Left lung (tissue), 4 donors: ENCODE measurements at regions not wholly inside any gene's neighbourhood (a gene's known extent, or its start where the extent isn't known, plus 50 kb on each side); places are given as distances from the start of the nearest gene placed in this dataset.
A peak's percentile ranks its signal among the peaks of the same experiment; 100 is the strongest.

Source experiments
- ATAC-seq: fragments of 200-7000 bp; cut with Tn5 transposase; one replicate; pipeline ENCODE4 v1.9.1; 2020; ENCODE audit warnings: moderate library complexity
- DNase-seq, 4 donors: peaks; one replicate each; pipeline ENCODE4 v3.0.0-alpha.2; 2013 to 2020
- H3K27ac ChIP-seq, 2 donors: fragments of 200-600 bp; sonication (generic) in 1 of 2; one replicate each; pipeline versions ENCODE4 v1.5.0 to v1.8.0; 2020 to 2021
- H3K27me3 ChIP-seq, 2 donors: fragments of 200-600 bp; sonication (generic) in 1 of 2; one replicate each; pipeline versions ENCODE4 v1.5.0 to v1.8.0; 2020 to 2021
- H3K36me3 ChIP-seq, 2 donors: fragments of 200-600 bp; sonication (generic) in 1 of 2; one replicate each; pipeline versions ENCODE4 v1.5.0 to v1.8.0; 2020 to 2021
- H3K4me1 ChIP-seq, 2 donors: fragments of 200-600 bp; one replicate each; pipeline ENCODE4 v1.8.0; 2021
- H3K4me3 ChIP-seq, 2 donors: fragments of 200-600 bp; sonication (generic) in 1 of 2; one replicate each; pipeline versions ENCODE4 v1.5.0 to v1.8.0; 2020 to 2021; ENCODE audit warnings: mild to moderate bottlenecking in 1 of 2
- H3K9me3 ChIP-seq, 2 donors: fragments of 200-600 bp; sonication (generic) in 1 of 2; one replicate each; pipeline versions ENCODE4 v1.5.0 to v1.8.0; 2020 to 2021
- CTCF ChIP-seq, 2 donors: fragments of 200-600 bp; sonication (generic) in 1 of 2; IDR thresholded peaks; one replicate each; pipeline versions ENCODE4 v1.5.0 to v1.8.0; 2021; ENCODE audit warnings: antibody characterized with exemption in 2 of 2
- intact Hi-C, 2 donors: fragments of 100-400 bp; cut with DNase I; formaldehyde crosslinking; loops; one replicate each; pipeline versions ENCODE4 v1.11.2 to v1.14.2; 2022
- donor health status: DM: no; HTN: yes; CAD: no.
- donor health status: DM: no; HTN: no; CAD: no.

GRCh38 chr6:65927141-65927540, 220.1 kb upstream of the EYS start:
- no peak for TF ChIP-seq CTCF (IDR thresholded peaks at IDR 0.05)
- H3K27me3 ChIP-seq = no peaks in the 10 kb centered on the region
- no peaks in the 10 kb centered on the region for H3K36me3 ChIP-seq
- ATAC-seq = no peak
- peak in 1 of 4 donors; percentile 28 for DNase-seq
- no peaks in the 10 kb centered on the region for H3K4me1 ChIP-seq
- intact Hi-C loops = no loop called here
- H3K27ac ChIP-seq = no peak overlapping the region
- H3K4me3 ChIP-seq = no peak overlapping the region
- peaks cover 0 to 14% of the 10 kb centered on the region in 2 donors for H3K9me3 ChIP-seq

GRCh38 chr6:65924411-65924810, 217.4 kb upstream of the EYS start:
- ATAC-seq (no peak), DNase-seq (no peak)
- H3K4me3 ChIP-seq = no peak overlapping the region
- no peaks in the 10 kb centered on the region for H3K4me1 ChIP-seq
- H3K27me3 ChIP-seq = no peaks in the 10 kb centered on the region
- TF ChIP-seq CTCF (IDR thresholded peaks at IDR 0.05) = no peak
- intact Hi-C loops = no loop called here
- no peaks in the 10 kb centered on the region for H3K36me3 ChIP-seq
- no peak overlapping the region for H3K27ac ChIP-seq
- peaks cover 0 to 3% of the 10 kb centered on the region in 2 donors for H3K9me3 ChIP-seq

- Histone ChIP-seq H3K27ac (no peak overlapping the region), H3K36me3 (no peaks in the 10 kb centered on the region), H3K4me1 (no peaks in the 10 kb centered on the region), H3K27me3 (no peaks in the 10 kb centered on the region), H3K9me3 (peaks cover 0 to 3% of the 10 kb centered on the region in 2 donors), H3K4me3 (no peak overlapping the region)
- intact Hi-C loops = no loop called here
- ATAC-seq = no peak
- no peak for DNase-seq
- TF ChIP-seq CTCF (IDR thresholded peaks at IDR 0.05) = no peak
These were observed 215.0 kb upstream of the EYS start for GRCh38 chr6:65922049-65922448.

- no peak overlapping the region for H3K27ac ChIP-seq
- peak in 1 of 4 donors; percentile 4 for DNase-seq
- no peaks in the 10 kb centered on the region for H3K27me3 ChIP-seq
- no peaks in the 10 kb centered on the region for H3K4me1 ChIP-seq
- H3K9me3 ChIP-seq = peaks cover 0 to 30% of the 10 kb centered on the region in 2 donors
- ATAC-seq = no peak
- intact Hi-C loops = no loop called here
- H3K4me3 ChIP-seq = no peak overlapping the region
- no peaks in the 10 kb centered on the region for H3K36me3 ChIP-seq
- TF ChIP-seq CTCF (IDR thresholded peaks at IDR 0.05) = no peak
These were observed 201.0 kb upstream of the EYS start for GRCh38 chr6:65908065-65908464.

- ATAC-seq (no peak), DNase-seq (no peak)
- H3K27ac ChIP-seq = no peak overlapping the region
- intact Hi-C loops = no loop called here
- no peaks in the 10 kb centered on the region for H3K27me3 ChIP-seq
- no peaks in the 10 kb centered on the region for H3K36me3 ChIP-seq
- H3K4me1 ChIP-seq = no peaks in the 10 kb centered on the region
- no peak for TF ChIP-seq CTCF (IDR thresholded peaks at IDR 0.05)
- peaks cover 0 to 18% of the 10 kb centered on the region in 2 donors for H3K9me3 ChIP-seq
- H3K4me3 ChIP-seq = no peak overlapping the region
These were observed 197.0 kb upstream of the EYS start for GRCh38 chr6:65903992-65904391.
